Neural cell (in vitro differentiated cells): ENCODE measurements at regions not wholly inside any gene's neighbourhood (a gene's known extent, or its start where the extent isn't known, plus 50 kb on each side); places are given as distances from the start of the nearest gene placed in this dataset.

Source experiments
- H2AFZ ChIP-seq: fragments of 200-600, 300-800 bp; sonication (generic), shearing (Covaris generic); 2 replicates; pipeline ENCODE4 v1.6.0; 2014; ENCODE audit warnings: low read depth, mild to moderate bottlenecking, antibody characterized with exemption, low read length, moderate library complexity
- H3F3A ChIP-seq: fragments of 200-600 bp; shearing (Covaris generic); 2 replicates; pipeline ENCODE4 v1.6.1; 2016; ENCODE audit warnings: mild to moderate bottlenecking, moderate library complexity, mixed read lengths, antibody characterized with exemption, low read length; ENCODE audit not compliant: insufficient read depth, poor library complexity, severe bottlenecking
- H3K27ac ChIP-seq: fragments of 200-600, 300-800 bp; sonication (generic), shearing (Covaris generic); 2 replicates; pipeline ENCODE4 v1.5.1; 2014; ENCODE audit warnings: mild to moderate bottlenecking, low read length, moderate library complexity
- H3K27me3 ChIP-seq: fragments of 300-800, 200-600 bp; sonication (generic), shearing (Covaris generic); 2 replicates; pipeline ENCODE4 v1.6.0; 2014; ENCODE audit warnings: mild to moderate bottlenecking, low read depth, low read length, moderate library complexity; ENCODE audit not compliant: insufficient read depth
- H3K36me3 ChIP-seq: fragments of 300-800, 200-600 bp; sonication (generic), shearing (Covaris generic); 2 replicates; pipeline ENCODE4 v1.5.1; 2014; ENCODE audit warnings: mild to moderate bottlenecking, antibody characterized with exemption, low read length, moderate library complexity; ENCODE audit not compliant: insufficient read depth
- H3K4me2 ChIP-seq: fragments of 300-800, 200-600 bp; sonication (generic), shearing (Covaris generic); 2 replicates; pipeline ENCODE4 v1.6.0; 2014; ENCODE audit warnings: mild to moderate bottlenecking, low read length
- H3K4me3 ChIP-seq: fragments of 300-800, 200-600 bp; sonication (generic), shearing (Covaris generic); 2 replicates; pipeline ENCODE4 v1.5.1; 2014; ENCODE audit warnings: mild to moderate bottlenecking, low read length, moderate library complexity
- H3K79me2 ChIP-seq: fragments of 200-600 bp; shearing (Covaris generic); replicated peaks from 2 replicates; pipeline ENCODE4 v1.6.0; 2014; ENCODE audit warnings: mild to moderate bottlenecking, low read length, moderate library complexity; ENCODE audit not compliant: insufficient read depth
- H3K9ac ChIP-seq: fragments of 300-800, 200-600 bp; sonication (generic), shearing (Covaris generic); 2 replicates; pipeline ENCODE4 v1.6.1; 2016; ENCODE audit warnings: mild to moderate bottlenecking, low read length, mixed read lengths
- H3K9me2 ChIP-seq: fragments of 200-600 bp; shearing (Covaris generic); 2 replicates; pipeline ENCODE4 v1.6.1; 2016; ENCODE audit warnings: mild to moderate bottlenecking, low read length, mixed read lengths; ENCODE audit not compliant: insufficient read depth
- H3K9me3 ChIP-seq: fragments of 200-600, 300-800 bp; sonication (generic), shearing (Covaris generic); 2 replicates; pipeline ENCODE4 v1.6.1; 2016; ENCODE audit warnings: mild to moderate bottlenecking, mixed run types, low read length, moderate library complexity, mixed read lengths
- H4K20me1 ChIP-seq: fragments of 200-600 bp; shearing (Covaris generic); 2 replicates; pipeline ENCODE4 v1.6.1; 2016; ENCODE audit warnings: mild to moderate bottlenecking, mixed run types; ENCODE audit not compliant: insufficient read depth
- CTCF ChIP-seq: fragments of 450-650 bp; IDR thresholded peaks from 2 replicates; pipeline ENCODE4 v1.5.1; 2014; ENCODE audit warnings: antibody characterized with exemption, mild to moderate bottlenecking, moderate library complexity; ENCODE audit not compliant: poor library complexity, severe bottlenecking
- EP300 ChIP-seq: fragments of 450-650 bp; conservative IDR thresholded peaks from 2 replicates; pipeline ENCODE4 v1.6.1; 2014; ENCODE audit warnings: antibody characterized with exemption, mild to moderate bottlenecking, moderate library complexity; ENCODE audit not compliant: poor library complexity, severe bottlenecking
- EZH2 ChIP-seq: fragments of 200-600, 300-800 bp; shearing (Covaris generic), sonication (generic); IDR thresholded peaks from 2 replicates; pipeline ENCODE4 v1.6.1; 2014; ENCODE audit warnings: antibody characterized with exemption, low read length, borderline replicate concordance, mild to moderate bottlenecking; ENCODE audit not compliant: insufficient read depth, poor library complexity, severe bottlenecking
- MXI1 ChIP-seq: fragments of 450-650 bp; conservative IDR thresholded peaks from 2 replicates; pipeline ENCODE4 v1.6.1; 2014; ENCODE audit warnings: antibody characterized with exemption, mild to moderate bottlenecking; ENCODE audit not compliant: poor library complexity, severe bottlenecking
- POLR2AphosphoS5 ChIP-seq: IDR thresholded peaks from 2 replicates; pipeline ENCODE4 v1.6.1; 2012
- RAD21 ChIP-seq: fragments of 450-650 bp; conservative IDR thresholded peaks from 2 replicates; pipeline ENCODE4 v1.6.1; 2014; ENCODE audit warnings: antibody characterized with exemption, mild to moderate bottlenecking, moderate library complexity
- REST ChIP-seq: IDR thresholded peaks from 2 replicates; pipeline ENCODE4 v1.6.1; 2012; ENCODE audit warnings: borderline replicate concordance
- SMC3 ChIP-seq: fragments of 450-650 bp; conservative IDR thresholded peaks from 2 replicates; pipeline ENCODE4 v1.6.1; 2014; ENCODE audit warnings: antibody characterized with exemption, mild to moderate bottlenecking, moderate library complexity; ENCODE audit not compliant: poor library complexity
- TAF1 ChIP-seq: IDR thresholded peaks from 2 replicates; pipeline ENCODE4 v1.6.1; 2012; ENCODE audit warnings: low read depth

DNA sequence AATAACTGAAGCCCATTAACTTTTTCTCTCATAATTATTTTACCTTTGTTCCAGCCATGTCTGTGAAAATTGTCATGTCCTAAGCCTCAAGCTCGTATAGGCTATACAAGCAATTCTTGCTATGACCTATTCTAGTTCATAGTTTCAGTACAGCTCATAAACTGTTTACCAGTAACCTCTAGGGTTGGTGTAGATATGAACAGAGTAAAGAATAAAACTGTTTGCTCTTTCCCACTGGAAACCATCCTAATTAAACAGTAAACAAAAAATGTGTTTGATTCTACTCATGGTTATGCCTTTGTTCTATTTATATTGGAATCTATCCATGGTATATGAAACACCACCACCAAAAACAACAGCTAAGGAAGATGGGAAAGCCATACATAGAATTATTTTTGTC lies 1444.0 kb upstream of the PCDH7 start:
- no peak overlapping the region for H3K9ac ChIP-seq
- no peaks in the 10 kb centered on the region for H4K20me1 ChIP-seq
- H3K79me2 ChIP-seq, result no peaks in the 10 kb centered on the region
- H3K36me3 ChIP-seq, result no peaks in the 10 kb centered on the region
- no peaks in the 10 kb centered on the region for H3K9me3 ChIP-seq
- H3K27ac ChIP-seq, result no peak overlapping the region
- H3F3A ChIP-seq, result no peaks in the 10 kb centered on the region
- H3K27me3 ChIP-seq, result no peaks in the 10 kb centered on the region
- no peak overlapping the region for H3K4me2 ChIP-seq
- H3K4me3 ChIP-seq, result no peak overlapping the region
- H3K9me2 ChIP-seq, result no peaks in the 10 kb centered on the region
- no peak for TF ChIP-seq EP300
- TF ChIP-seq MXI1, result no peak
- H2AFZ ChIP-seq, result no peak overlapping the region

GRCh38 chr4:29277381-29277780 lies 1442.8 kb upstream of the PCDH7 start:
- H2AFZ ChIP-seq, result no peak overlapping the region
- no peaks in the 10 kb centered on the region for H3F3A ChIP-seq
- TF ChIP-seq SMC3 (no peak), EP300 (no peak), REST (no peak)
- H3K4me3 ChIP-seq, result no peak overlapping the region
- H3K9me2 ChIP-seq, result no peaks in the 10 kb centered on the region
- no peaks in the 10 kb centered on the region for H3K79me2 ChIP-seq
- no peaks in the 10 kb centered on the region for H3K9me3 ChIP-seq
- H4K20me1 ChIP-seq, result no peaks in the 10 kb centered on the region
- no peaks in the 10 kb centered on the region for H3K27me3 ChIP-seq
- no peak overlapping the region for H3K27ac ChIP-seq
- no peak overlapping the region for H3K9ac ChIP-seq
- H3K4me2 ChIP-seq, result no peak overlapping the region
- no peaks in the 10 kb centered on the region for H3K36me3 ChIP-seq

DNA sequence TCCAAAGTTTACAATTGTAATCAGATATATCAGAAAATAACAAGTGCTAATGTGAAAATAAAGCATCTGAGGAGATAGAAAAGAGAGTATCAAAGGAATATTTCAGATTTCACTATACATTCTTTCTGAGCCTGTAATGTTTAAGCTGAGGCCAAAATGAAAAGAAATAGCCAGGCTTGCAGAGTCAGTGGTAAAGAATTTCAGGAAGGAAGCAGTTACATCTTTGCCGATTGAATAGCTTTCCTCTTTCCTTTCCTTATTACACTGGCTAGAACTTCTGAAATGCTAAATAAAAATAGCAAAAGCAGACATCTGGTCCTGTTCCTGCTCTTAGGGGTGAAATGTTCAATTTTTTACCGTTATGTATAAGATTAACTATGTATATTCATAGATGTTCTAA lies 1441.6 kb upstream of the PCDH7 start:
- no peaks in the 10 kb centered on the region for H4K20me1 ChIP-seq
- no peaks in the 10 kb centered on the region for H3K9me2 ChIP-seq
- H3K9ac ChIP-seq, result no peak overlapping the region
- H3K27ac ChIP-seq, result no peak overlapping the region
- no peaks in the 10 kb centered on the region for H3K9me3 ChIP-seq
- no peak overlapping the region for H3K4me2 ChIP-seq
- no peak overlapping the region for H3K4me3 ChIP-seq
- TF ChIP-seq POLR2AphosphoS5, result no peak
- TF ChIP-seq SMC3, result no peak
- TF ChIP-seq EP300, result no peak
- TF ChIP-seq MXI1, result no peak
- H3K36me3 ChIP-seq, result no peaks in the 10 kb centered on the region
- no peak overlapping the region for H2AFZ ChIP-seq
- no peaks in the 10 kb centered on the region for H3F3A ChIP-seq
- H3K27me3 ChIP-seq, result no peaks in the 10 kb centered on the region
- no peaks in the 10 kb centered on the region for H3K79me2 ChIP-seq

- no peaks in the 10 kb centered on the region for H3K79me2 ChIP-seq
- TF ChIP-seq EP300, result no peak
- TF ChIP-seq SMC3, result no peak
- TF ChIP-seq MXI1, result no peak
- no peak for TF ChIP-seq TAF1
- no peak for TF ChIP-seq RAD21
- TF ChIP-seq REST, result no peak
- no peak for TF ChIP-seq POLR2AphosphoS5
- no peak for TF ChIP-seq EZH2
- no peak for TF ChIP-seq CTCF
Observed at GRCh38 chr4:29289118-29289517, 1431.1 kb upstream of the PCDH7 start.

More at GRCh38 chr4:29289118-29289517, 1431.1 kb upstream of the PCDH7 start:
- Histone ChIP-seq H3K27me3 (no peaks in the 10 kb centered on the region), H3K36me3 (no peaks in the 10 kb centered on the region), H4K20me1 (no peaks in the 10 kb centered on the region), H3K9me3 (no peaks in the 10 kb centered on the region), H2AFZ (no peak overlapping the region), H3K9me2 (no peaks in the 10 kb centered on the region), H3K9ac (no peak overlapping the region), H3K27ac (no peak overlapping the region), H3K4me3 (no peak overlapping the region), H3K4me2 (no peak overlapping the region), H3F3A (no peaks in the 10 kb centered on the region)
